GM04504 (cell line): ENCODE measurements at regions not wholly inside any gene's neighbourhood (a gene's known extent, or its start where the extent isn't known, plus 50 kb on each side); places are given as distances from the start of the nearest gene placed in this dataset.
A peak's percentile ranks its signal among the peaks of the same experiment; 100 is the strongest.
"Not testable (repeated sequence)": the region's sequence is repeated elsewhere in the genome, so short reads cannot be mapped to it uniquely, and the experiment has no call there.

Experiments
- DNase-seq: peaks from one replicate; pipeline ENCODE4 v3.0.0-alpha.2; 2012; ENCODE audit warnings: low read depth

DNA sequence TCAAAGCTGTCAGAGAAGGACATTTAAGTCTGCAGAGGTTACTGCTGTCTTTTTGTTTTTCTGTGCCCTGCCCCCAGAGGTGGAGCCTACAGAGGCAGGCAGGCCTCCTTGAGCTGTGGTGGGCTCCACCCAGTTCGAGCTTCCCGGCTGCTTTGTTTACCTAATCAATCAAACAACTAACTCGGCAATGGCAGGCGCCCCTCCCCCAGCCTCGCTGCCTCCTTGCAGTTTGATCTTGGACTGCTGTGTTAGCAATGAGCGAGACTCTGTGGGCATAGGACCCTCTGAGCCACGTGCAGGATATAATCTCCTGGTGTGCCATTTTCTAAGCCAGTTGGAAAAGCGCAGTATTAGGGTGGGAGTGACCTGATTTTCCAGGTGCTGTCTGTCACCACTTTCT lies 201.8 kb upstream of the ETAA1 start:
- not testable (repeated sequence) for DNase-seq

DNA sequence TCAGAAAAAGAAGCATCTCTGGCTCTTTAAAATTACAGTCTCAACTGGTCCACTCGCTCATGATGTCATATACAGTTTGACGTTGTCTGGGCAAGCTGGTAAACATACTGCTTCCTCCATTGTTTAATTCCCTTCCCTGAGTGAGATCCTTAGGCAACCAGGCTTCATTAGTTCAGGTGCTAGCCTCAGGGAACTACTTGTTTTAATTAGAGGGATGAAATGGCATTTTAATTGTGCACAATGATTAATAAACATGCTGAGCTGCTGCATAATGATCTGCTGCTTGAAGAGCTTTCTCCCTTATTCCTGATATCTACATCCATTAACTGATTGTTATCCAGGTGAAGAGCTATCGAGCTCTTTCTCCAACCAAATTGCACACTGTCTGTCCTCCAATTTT lies 195.6 kb upstream of the ETAA1 start:
- no peak for DNase-seq

DNA sequence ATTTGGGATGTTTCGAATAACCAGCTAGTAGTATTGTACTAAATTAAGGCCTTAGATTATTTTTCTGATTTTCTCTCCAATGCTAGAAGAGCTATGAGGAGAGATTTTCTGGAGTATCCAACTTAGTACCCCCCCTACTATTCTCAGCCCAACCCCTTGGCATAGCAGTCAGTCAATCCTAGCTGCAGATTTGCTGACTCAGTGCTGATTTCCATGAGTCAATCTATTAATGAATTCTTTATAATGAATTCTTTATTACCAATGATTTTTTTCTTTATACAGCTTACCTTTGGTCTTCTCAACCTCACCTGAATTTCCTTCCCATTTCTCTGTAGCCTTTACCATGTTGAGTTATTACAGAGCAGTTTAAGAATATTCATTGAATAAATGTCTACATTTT lies 192.8 kb upstream of the ETAA1 start:
- no peak for DNase-seq

DNA sequence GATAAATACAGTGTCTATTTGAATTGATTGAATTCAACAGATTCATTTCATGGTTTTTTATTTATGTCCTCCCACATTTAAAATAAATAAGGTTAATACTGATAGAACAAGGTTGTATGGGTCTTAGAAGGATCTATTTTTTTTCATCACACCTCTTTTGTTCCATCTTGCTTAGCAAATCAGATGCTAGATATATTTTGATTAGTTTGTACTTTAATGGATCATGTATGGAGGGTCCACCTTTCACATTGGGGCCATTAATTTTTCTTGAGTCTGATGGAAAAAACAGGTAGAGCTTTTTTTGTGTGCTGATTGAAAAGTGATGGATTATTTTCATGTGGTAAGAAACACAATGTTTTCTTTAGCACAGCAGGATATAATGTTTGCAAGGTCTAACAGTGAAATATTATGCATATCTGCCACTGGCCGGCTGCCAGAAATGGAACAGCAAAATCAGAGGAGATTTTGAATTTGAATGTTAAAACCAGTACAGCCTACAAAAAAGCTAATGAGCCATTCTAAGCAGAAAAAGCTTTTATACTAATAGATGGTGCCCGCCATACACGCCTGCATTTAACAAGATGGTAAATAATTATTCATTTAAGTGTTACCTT lies 188.1 kb upstream of the ETAA1 start:
- DNase-seq, result no peak

DNA sequence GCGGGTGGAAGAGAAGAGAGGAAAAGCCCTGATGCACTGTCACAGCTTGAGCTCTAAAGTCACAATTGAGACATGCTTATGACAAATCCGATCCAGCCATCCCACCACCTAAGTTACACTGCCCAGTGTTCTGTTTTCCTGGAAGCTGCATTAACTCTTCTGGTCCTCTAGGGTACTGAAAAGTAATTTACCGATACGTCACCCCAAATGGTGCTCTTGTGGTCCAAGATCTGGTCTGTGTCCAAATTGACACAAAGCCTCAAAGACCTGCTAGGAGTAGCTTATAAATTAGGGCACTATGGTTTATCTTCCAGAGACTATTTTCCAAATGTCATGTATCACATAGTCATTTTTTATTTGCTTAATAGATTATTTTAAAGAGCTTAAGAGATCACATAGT lies 186.7 kb upstream of the ETAA1 start:
- no peak for DNase-seq

DNA sequence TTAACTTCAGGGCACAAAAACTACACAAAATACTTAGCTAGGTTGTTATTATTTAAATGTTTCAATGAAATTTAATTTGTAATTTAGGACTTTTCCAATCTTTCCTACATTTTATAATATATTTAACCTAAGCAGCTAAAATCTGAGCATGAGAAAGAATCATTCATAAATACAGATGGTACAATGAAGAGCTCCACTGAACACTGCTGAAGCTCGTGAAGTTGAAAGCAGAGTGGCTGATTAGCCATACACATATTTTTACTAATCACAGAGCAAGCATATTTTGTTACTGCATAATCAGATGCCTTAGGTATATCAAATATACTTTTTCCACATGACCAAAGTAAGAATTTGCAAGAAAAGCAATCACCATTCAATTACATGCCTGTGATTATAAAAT lies 184.9 kb upstream of the ETAA1 start:
- no peak for DNase-seq

DNA sequence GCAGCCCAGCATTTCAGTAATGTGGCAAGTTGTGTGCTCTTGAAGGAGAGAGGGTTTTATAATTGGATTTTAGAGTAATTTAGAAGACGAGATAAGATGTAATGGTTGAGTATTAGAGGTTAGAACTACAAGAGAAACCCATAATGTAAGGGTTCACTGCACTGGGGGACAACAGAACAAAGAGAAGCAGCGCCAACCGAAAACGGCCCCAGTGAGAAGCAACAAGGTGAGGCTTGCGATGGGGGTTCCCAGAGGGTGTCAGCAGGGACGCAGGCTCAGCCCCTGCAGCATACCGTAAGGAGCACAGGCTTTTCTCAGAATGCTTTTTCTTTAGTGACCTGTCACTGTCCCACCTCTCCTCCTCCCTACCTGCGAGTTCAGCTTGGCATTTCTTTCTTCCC lies 183.9 kb upstream of the ETAA1 start:
- no peak for DNase-seq

DNA sequence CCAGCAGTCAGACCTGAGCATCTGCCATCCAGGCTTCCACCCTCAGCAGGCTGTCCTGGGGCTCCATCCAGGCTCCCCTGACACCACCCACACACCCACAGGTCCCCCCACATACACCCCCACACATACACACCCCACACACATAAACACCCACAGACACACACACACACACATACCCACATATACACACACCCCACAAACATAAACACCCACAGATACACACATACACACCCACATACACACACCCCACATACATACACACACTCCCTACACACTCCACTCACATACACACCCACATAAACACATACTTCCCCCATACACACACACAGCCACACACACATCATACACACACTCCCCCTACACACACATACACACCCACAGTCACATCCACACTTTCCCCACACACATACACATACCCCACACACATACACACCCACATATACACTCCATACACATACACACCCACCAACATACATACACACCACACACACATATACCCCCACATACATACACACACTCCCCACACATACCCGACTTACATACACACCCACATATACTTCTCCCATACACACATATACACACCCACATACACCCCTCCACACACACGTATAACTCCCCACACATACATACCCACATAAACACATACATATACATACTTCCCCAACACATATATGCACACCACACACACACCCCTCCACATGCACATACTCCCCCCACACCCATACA lies 183.3 kb upstream of the ETAA1 start:
- DNase-seq, result no peak

DNA sequence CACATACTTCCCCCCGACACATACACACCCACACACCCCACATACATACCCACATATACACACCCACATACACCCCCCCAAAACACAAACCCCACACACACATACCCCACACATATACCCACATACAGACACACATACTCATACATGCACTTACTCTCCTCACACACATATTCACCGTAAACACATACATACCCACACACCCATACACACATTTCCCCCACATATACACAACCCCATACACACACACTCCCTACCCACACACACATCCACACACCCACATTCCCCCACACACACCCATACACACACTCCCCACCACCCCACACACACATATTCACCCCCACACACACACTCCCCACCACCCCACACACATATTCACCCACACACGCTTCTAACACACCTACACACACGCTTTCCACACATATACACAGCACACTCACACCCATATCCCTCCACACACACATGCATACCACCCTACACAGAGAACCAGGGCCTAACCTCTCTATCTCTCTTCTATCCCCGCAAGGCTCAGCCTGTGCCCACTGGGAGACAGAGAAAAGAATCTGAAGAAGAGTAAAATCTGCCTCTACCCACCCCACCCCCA lies 182.4 kb upstream of the ETAA1 start:
- no peak for DNase-seq

DNA sequence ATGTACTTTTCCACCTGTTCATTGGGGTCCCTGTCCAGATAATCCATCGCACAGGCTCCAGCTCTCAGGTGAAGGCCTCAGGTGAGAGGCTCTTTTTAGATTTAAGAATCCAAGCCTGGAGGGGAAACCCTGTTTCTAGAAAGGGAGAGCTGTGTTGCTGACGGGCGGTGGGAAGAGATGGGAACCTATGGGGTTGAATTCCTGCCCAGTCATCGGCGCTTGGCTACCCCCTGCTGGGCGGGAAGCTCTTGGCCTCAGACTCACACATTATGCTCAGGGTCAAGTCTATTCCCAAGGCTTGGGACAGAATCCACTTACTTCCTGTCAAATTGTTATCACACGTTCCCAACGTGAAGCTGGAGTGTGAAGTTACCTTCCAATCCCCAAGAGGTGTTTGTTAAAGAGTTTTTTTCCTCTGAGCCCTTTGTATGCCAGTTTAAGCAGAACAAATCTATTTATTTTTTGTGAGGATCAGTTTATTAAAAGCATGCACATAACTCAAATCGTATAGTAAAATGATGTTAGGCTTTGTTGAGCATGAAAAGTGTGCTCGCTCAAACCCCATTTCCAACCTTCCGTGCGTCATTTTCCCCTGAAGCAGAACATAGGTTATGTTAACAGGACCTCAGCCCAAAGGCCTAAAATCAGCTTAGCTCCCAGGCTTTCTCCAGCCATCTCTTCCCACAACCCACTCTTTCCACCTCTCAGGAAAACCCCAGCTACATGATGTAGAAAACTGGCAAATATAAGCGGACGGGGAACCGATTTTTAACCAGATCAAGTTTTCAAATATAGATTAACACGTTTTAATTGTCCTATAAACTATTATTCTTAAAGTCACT lies 181.7 kb upstream of the ETAA1 start:
- peak; percentile 11 for DNase-seq

DNA sequence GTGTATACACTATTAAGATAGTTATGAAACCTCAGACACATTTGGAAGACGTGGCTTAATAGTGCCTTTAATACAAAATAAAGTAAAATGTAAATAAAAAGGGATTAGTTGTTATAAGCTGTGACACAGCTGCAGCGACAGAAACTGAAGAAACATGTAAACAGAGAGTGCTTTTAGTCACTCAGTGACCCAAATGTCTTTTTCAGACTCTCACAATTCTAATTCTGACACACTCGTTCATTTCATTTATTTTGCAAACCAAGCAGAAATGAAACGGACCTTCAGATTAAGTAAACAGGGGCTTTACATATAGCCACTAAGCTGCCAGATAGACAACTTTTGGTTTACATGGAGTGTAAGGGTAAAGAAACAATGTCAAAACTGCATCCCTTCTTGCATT lies 181.0 kb upstream of the ETAA1 start:
- DNase-seq, result no peak

DNA sequence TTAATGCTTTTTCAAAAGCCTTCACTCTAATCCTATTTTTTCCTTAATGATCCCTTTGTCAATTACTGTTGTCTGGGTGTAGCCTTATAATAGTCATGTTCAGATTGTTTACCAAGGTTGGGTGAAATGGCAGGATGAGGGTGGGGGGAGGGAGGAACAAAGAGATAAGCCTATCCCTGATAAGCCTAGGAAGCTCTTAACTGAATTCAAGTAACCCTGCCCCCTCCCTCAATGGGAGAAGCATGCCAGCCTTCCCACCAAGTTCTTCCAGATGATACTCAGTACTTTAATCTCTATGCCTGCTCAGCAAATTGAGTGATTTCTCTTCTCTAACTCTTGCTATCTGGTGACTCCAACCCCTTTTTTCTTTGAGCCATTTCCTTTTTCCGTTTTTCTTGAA lies 180.3 kb upstream of the ETAA1 start:
- no peak for DNase-seq

DNA sequence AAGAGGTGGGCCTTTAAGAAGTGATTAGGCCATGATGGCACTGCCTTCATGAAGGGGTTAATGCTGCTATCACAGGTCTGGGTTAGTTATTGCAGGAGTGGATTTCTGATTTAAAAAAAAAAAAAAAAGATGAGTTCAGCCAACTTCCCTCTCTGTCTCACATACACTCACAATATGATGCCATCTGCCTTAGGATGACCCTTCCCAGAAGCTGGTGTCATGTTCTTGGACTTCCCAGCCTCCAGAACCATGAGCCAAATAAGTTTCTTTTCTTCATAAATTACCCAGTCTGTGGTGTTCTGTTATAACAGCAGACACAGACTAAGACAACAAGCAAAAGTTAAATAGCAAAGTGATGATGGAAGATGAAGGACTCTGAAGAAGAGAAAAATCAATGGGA lies 179.7 kb upstream of the ETAA1 start:
- no peak for DNase-seq

DNA sequence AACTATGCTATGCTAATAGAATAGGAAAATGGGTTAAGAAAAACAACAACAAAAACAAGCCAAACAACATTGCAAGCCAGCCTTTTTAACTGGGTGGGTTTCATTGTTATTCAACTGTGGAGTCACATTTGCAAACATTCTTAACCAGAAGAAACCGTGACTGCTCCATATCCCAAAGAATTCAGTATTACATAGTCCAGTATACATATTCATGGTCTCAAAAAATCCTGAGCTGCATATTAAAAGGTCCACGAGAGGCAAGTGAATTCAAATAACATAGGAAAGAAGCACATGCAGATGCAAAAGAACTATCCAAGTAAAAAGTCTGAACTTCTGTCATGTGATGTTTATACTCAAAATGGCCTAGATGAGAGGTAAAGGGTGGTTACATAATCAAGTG lies 179.1 kb upstream of the ETAA1 start:
- no peak for DNase-seq

DNA sequence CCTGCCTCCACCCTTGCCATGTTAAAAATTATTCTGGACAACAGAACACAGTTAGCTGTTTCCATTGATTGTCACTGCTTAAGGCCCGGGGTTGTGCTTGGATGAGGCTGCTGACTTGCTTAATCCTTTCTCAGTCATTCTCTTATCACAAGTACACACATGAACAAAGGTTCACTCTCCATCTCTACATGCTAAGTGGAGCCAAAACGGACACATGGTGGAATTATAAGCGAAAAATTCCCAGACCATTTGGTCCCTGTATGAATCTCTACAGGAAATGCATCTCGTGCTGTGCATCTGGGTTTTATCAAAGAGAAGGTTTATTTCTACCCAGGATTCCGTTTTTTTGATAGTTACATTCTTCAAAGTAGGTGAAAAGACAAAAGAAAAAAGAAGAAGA lies 177.5 kb upstream of the ETAA1 start:
- DNase-seq, result no peak

DNA sequence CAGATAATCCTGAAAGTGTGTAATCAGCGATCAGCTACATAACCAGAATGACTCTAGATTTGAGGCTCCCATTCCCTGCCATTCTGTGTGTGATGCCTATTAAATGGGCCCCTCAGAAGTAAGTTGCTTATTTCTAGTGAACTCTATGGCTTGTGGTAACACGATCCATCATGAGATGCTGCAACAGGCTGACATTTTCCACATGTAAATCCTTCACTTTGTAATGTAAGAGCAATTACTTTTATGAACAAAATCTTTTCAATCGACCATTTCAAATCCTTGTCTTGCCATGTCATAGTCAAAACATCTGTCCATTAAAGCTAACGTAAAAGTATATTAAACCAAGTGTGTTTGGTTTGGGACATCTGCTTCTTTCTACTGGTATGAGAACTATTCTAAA lies 175.9 kb upstream of the ETAA1 start:
- peak; percentile 10 for DNase-seq

DNA sequence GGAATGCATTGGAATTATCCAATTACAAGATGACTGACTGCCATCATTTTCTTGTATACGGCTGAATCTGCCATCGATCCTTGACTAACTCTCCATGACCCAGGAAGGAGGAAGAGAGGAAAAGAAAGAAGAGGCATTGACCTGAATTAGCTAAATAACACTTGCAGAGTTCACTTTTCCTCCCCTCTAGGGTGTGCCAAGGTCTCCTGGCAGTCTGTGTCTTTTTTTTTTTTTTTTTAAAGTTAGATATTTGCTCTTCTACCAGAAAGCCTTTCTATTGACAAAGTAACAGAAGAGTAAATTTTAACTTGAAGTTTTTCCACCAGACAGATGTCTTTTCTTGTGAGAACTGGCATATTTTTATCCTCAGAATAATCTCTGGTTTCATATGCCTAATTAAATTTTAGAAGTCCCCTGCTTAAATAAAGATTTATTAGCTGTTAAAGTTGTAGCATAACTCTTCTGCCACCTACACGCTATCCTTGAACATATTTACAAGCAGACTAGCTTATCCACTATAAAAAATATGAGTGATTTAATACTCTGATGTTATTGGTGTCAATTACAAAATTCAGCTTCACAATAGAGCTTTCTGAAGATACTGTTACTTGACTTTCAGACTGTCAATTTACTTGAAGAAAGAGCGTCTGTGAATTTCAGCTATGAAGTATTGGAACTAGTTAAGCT lies 171.7 kb upstream of the ETAA1 start:
- no peak for DNase-seq

DNA sequence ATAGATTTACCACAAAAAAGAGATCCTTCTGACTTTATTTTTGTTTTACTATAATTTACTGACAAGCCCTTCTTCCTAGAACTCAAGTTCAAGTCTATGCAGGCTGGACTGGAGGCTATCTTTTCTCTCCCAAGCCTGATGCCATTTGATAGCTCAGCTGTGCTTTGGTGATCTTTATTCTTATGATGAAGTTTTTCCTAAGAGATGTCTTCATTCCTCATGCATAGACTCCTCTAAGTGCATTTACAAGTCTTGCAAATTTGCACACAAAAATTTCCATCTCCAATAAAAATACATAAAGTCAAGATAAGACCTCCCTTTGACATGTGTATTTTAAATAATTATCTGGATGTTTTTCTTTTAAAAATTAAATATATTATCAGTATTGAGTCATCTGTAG lies 167.4 kb upstream of the ETAA1 start:
- DNase-seq, result no peak

DNA sequence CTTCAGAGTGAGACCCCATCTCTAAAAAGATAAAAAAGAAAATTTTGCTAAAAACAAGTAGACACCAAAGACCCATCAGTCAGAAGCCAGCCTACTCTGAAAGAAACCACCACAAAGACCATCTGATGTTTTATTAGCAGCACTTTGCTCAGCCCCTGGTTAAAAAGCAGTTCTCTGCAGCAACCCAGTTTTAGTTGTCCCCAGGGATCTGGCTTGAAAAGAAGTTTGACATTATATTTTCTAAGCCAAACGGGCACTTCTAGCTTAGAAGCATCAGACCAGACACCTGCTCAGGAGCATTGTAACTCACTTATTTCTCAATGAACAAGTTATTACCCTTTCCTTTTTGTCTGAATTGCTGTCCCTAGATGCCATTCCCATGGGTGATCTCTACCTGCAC lies 164.2 kb upstream of the ETAA1 start:
- DNase-seq, result no peak

DNA sequence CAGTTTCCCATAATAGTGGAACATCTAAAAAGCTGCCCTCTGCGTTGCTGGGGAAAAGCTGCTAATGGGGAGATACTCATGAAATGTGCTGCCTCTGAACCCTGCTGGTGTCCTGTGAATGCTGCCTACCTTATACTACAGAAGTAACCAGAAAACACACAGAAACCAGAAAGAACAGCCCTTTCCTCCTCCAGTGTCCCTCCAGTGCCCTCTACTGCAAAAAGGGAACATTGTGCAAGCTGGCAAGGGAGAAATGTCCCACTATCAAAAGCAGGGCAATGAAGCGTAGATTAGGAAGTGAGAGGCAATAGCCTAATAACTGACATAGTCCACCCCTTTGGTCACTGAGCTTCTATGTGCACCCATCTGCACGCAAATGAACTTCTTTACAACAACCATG lies 162.7 kb upstream of the ETAA1 start:
- DNase-seq, result peak; percentile 35

DNA sequence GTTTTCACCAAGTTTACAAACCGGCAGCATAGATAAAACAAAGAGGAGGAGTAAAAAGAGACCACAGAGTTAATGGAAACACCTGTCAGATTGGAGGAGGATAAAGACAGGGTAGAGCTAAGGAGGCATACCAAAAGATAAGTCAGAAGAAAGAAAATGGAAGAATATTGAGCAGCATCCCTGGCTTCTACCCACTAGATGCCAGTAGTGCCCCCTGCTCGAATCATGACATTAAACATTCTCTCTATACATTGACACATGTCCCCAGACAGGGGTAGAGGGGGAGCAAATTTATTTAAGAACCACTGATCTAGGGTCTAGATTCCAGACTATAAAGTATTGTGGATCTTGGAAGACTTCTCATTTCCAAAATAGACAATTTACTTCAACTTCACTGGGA lies 159.8 kb upstream of the ETAA1 start:
- DNase-seq, result no peak

DNA sequence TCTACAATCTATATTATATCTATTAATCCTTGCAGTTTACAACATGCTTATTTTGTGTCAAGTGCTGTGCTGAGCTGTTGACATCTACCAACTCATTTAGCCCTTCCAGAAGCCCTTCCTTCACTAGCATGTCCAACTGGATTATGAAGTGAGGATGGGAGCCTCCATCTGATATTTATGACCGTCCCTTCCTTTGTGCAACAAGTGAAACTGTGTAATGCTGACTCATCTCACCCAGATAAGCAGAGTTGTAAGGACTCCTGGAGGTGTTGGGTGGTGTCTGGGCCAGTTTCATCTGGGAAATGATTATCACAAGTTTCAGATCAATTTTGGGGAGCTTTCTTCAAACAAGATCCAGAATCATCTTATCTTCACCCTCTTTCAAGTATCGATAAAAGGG lies 156.6 kb upstream of the ETAA1 start:
- DNase-seq, result no peak
